Liver (tissue), 8 donors: ENCODE measurements at regions not wholly inside any gene's neighbourhood (a gene's known extent, or its start where the extent isn't known, plus 50 kb on each side); places are given as distances from the start of the nearest gene placed in this dataset.

ENCODE experiments used
- DNase-seq: peaks from one replicate; pipeline ENCODE4 v3.0.0-alpha.2; 2017; ENCODE audit warnings: low spot score
- H3K27ac ChIP-seq, 2 donors: one replicate each; pipeline ENCODE4 v1.7.0; 2013; ENCODE audit warnings: inconsistent platforms in 2 of 2, low read length in 2 of 2, control low read depth in 1 of 2, low read depth in 1 of 2, mild to moderate bottlenecking in 1 of 2
- H3K27me3 ChIP-seq, 4 donors: one replicate each; pipeline versions ENCODE4 v1.6.1 to v1.7.0; 2013; ENCODE audit warnings: low read length in 3 of 4, inconsistent platforms in 1 of 4, mild to moderate bottlenecking in 1 of 4, moderate library complexity in 1 of 4; ENCODE audit not compliant: control insufficient read depth in 4 of 4, insufficient read depth in 4 of 4
- H3K36me3 ChIP-seq, 4 donors: one replicate each; pipeline versions ENCODE4 v1.6.1 to v1.7.0; 2013; ENCODE audit warnings: low read length in 3 of 4, mild to moderate bottlenecking in 3 of 4, low read depth in 1 of 4, moderate library complexity in 1 of 4; ENCODE audit not compliant: control insufficient read depth in 4 of 4, insufficient read depth in 3 of 4
- H3K4me1 ChIP-seq, 4 donors: one replicate each; pipeline versions ENCODE4 v1.6.1 to v1.7.0; 2013; ENCODE audit warnings: low read length in 3 of 4, mild to moderate bottlenecking in 3 of 4, moderate library complexity in 1 of 4; ENCODE audit not compliant: control insufficient read depth in 4 of 4, insufficient read depth in 4 of 4
- H3K4me3 ChIP-seq, 3 donors: one replicate each; pipeline versions ENCODE4 v1.6.1 to v1.7.0; 2013; ENCODE audit warnings: low read length in 3 of 3, control low read depth in 1 of 3, low read depth in 1 of 3, mild to moderate bottlenecking in 1 of 3
- H3K9ac ChIP-seq, 2 donors: one replicate each; pipeline ENCODE4 v1.7.0; 2013; ENCODE audit warnings: low read length in 2 of 2, mild to moderate bottlenecking in 2 of 2, moderate library complexity in 2 of 2, control low read depth in 1 of 2, low read depth in 1 of 2
- H3K9me3 ChIP-seq, 4 donors: one replicate each; pipeline versions ENCODE4 v1.6.1 to v1.7.0; 2013; ENCODE audit warnings: low read length in 3 of 4; ENCODE audit not compliant: control insufficient read depth in 4 of 4
- ATF3 ChIP-seq: IDR thresholded peaks from 2 replicates; pipeline ENCODE4 v1.6.1; 2016; ENCODE audit warnings: antibody characterized with exemption
- EGR1 ChIP-seq, 2 donors: IDR thresholded peaks; 2 replicates each; pipeline ENCODE4 v1.6.1; 2016 to 2018; ENCODE audit warnings: antibody characterized with exemption in 2 of 2, low read depth in 2 of 2
- FOXA1 ChIP-seq: IDR thresholded peaks from 2 replicates; pipeline ENCODE4 v1.6.1; 2016; ENCODE audit warnings: antibody characterized with exemption
- FOXA2 ChIP-seq: IDR thresholded peaks from 2 replicates; pipeline ENCODE4 v1.6.1; 2016; ENCODE audit warnings: antibody characterized with exemption
- GABPA ChIP-seq, 2 donors: IDR thresholded peaks in 1 of 2; conservative IDR thresholded peaks in 1 of 2; 2 replicates each; pipeline ENCODE4 v1.6.1; 2016; ENCODE audit warnings: antibody characterized with exemption in 2 of 2, mild to moderate bottlenecking in 1 of 2, moderate library complexity in 1 of 2
- HNF4A ChIP-seq, 2 donors: conservative IDR thresholded peaks; 2 replicates each; pipeline ENCODE4 v1.6.1; 2016; ENCODE audit warnings: antibody characterized with exemption in 2 of 2, mild to moderate bottlenecking in 2 of 2
- HNF4G ChIP-seq: IDR thresholded peaks from 2 replicates; pipeline ENCODE4 v1.6.1; 2016; ENCODE audit warnings: antibody characterized with exemption
- JUND ChIP-seq, 2 donors: IDR thresholded peaks; 2 replicates each; pipeline ENCODE4 v1.6.1; 2016; ENCODE audit warnings: antibody characterized with exemption in 2 of 2
- MAX ChIP-seq: IDR thresholded peaks from 2 replicates; pipeline ENCODE4 v1.6.1; 2016; ENCODE audit warnings: antibody characterized with exemption
- NR2F2 ChIP-seq: IDR thresholded peaks from 2 replicates; pipeline ENCODE4 v1.6.1; 2016; ENCODE audit warnings: antibody characterized with exemption
- RAD21 ChIP-seq, 2 donors: IDR thresholded peaks; 2 replicates each; pipeline ENCODE4 v1.6.1; 2016; ENCODE audit warnings: antibody characterized with exemption in 2 of 2, mild to moderate bottlenecking in 2 of 2
- RXRA ChIP-seq, 2 donors: IDR thresholded peaks; 2 replicates each; pipeline ENCODE4 v1.6.1; 2017 to 2018; ENCODE audit warnings: antibody characterized with exemption in 2 of 2, mild to moderate bottlenecking in 1 of 2
- SP1 ChIP-seq: IDR thresholded peaks from 2 replicates; pipeline ENCODE4 v1.6.1; 2018; ENCODE audit warnings: antibody characterized with exemption, mild to moderate bottlenecking
- TAF1 ChIP-seq: conservative IDR thresholded peaks from 2 replicates; pipeline ENCODE4 v1.6.1; 2016; ENCODE audit warnings: antibody characterized with exemption, mild to moderate bottlenecking
- YY1 ChIP-seq: IDR thresholded peaks from 2 replicates; pipeline ENCODE4 v1.6.1; 2016; ENCODE audit warnings: antibody characterized with exemption, mild to moderate bottlenecking
- ZBTB33 ChIP-seq: IDR thresholded peaks from 2 replicates; pipeline ENCODE4 v1.6.1; 2016; ENCODE audit warnings: antibody characterized with exemption
- WGBS: extraction: QIAGEN DNeasy Blood & Tissue Kit; methylation state at CpG from one replicate; pipeline ENCODE4 v1.1.7; 2013; 5-methylcytosine and 5-hydroxymethylcytosine counted together
- TF ChIP-seq, protein P1 (sequence below): fragments of 150-350 bp; IDR thresholded peaks from 2 replicates; pipeline ENCODE4 v1.5.1; 2017; ENCODE audit warnings: improper control_type of control experiment, low read depth, low read length; ENCODE audit not compliant: missing input control
- TF ChIP-seq, protein P2 (sequence below): IDR thresholded peaks from 2 replicates; pipeline ENCODE4 v1.6.1; 2016; ENCODE audit warnings: antibody characterized with exemption, mild to moderate bottlenecking
- donor health status: healthy.
- donor health status: healthy.
- donor health status: healthy.
- donor health status: healthy.
- donor health status: healthy.

GRCh38 chrX:142711796-142712290, 313.9 kb upstream of the SPANXN4 start:
- no peaks in the 10 kb centered on the region for H3K9me3 ChIP-seq
- no peaks in the 10 kb centered on the region for H3K4me1 ChIP-seq
- DNase-seq: no peak
- H3K27ac ChIP-seq: no peak overlapping the region
- H3K27me3 ChIP-seq: no peaks in the 10 kb centered on the region
- 58% methylated on average over 3 of the region's 3 CpGs for WGBS
- TF ChIP-seq FOXA2 (no peak), EGR1 (IDR thresholded peaks at IDR 0.05; ENCODE audit: low read depth in 2 of 2) (no peak), HNF4G (no peak), NR2F2 (no peak), TAF1 (no peak), YY1 (no peak), SP1 (no peak), GABPA (IDR thresholded peaks at IDR 0.05 in 1 of 2, conservative IDR thresholded peaks at IDR 0.05 in 1 of 2) (no peak), ATF3 (no peak), JUND (IDR thresholded peaks at IDR 0.05) (no peak), HNF4A (conservative IDR thresholded peaks at IDR 0.05) (no peak), FOXA1 (no peak), RAD21 (IDR thresholded peaks at IDR 0.05) (no peak), RXRA (IDR thresholded peaks at IDR 0.05) (no peak), MAX (no peak), ZBTB33 (no peak)
- TF ChIP-seq, protein P1, sequence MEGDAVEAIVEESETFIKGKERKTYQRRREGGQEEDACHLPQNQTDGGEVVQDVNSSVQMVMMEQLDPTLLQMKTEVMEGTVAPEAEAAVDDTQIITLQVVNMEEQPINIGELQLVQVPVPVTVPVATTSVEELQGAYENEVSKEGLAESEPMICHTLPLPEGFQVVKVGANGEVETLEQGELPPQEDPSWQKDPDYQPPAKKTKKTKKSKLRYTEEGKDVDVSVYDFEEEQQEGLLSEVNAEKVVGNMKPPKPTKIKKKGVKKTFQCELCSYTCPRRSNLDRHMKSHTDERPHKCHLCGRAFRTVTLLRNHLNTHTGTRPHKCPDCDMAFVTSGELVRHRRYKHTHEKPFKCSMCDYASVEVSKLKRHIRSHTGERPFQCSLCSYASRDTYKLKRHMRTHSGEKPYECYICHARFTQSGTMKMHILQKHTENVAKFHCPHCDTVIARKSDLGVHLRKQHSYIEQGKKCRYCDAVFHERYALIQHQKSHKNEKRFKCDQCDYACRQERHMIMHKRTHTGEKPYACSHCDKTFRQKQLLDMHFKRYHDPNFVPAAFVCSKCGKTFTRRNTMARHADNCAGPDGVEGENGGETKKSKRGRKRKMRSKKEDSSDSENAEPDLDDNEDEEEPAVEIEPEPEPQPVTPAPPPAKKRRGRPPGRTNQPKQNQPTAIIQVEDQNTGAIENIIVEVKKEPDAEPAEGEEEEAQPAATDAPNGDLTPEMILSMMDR: no peak
- TF ChIP-seq, protein P2, sequence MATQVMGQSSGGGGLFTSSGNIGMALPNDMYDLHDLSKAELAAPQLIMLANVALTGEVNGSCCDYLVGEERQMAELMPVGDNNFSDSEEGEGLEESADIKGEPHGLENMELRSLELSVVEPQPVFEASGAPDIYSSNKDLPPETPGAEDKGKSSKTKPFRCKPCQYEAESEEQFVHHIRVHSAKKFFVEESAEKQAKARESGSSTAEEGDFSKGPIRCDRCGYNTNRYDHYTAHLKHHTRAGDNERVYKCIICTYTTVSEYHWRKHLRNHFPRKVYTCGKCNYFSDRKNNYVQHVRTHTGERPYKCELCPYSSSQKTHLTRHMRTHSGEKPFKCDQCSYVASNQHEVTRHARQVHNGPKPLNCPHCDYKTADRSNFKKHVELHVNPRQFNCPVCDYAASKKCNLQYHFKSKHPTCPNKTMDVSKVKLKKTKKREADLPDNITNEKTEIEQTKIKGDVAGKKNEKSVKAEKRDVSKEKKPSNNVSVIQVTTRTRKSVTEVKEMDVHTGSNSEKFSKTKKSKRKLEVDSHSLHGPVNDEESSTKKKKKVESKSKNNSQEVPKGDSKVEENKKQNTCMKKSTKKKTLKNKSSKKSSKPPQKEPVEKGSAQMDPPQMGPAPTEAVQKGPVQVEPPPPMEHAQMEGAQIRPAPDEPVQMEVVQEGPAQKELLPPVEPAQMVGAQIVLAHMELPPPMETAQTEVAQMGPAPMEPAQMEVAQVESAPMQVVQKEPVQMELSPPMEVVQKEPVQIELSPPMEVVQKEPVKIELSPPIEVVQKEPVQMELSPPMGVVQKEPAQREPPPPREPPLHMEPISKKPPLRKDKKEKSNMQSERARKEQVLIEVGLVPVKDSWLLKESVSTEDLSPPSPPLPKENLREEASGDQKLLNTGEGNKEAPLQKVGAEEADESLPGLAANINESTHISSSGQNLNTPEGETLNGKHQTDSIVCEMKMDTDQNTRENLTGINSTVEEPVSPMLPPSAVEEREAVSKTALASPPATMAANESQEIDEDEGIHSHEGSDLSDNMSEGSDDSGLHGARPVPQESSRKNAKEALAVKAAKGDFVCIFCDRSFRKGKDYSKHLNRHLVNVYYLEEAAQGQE: no peak
- no peak overlapping the region for H3K9ac ChIP-seq
- H3K36me3 ChIP-seq: no peaks in the 10 kb centered on the region
- no peak overlapping the region for H3K4me3 ChIP-seq
